Stimulated activated naive CD4-positive, alpha-beta T cell treated with Interleukin-2 at 50 U/mL for 16 hours (primary cell): ENCODE measurements at regions not wholly inside any gene's neighbourhood (a gene's known extent, or its start where the extent isn't known, plus 50 kb on each side); places are given as distances from the start of the nearest gene placed in this dataset.
"Not testable (repeated sequence)": the region's sequence is repeated elsewhere in the genome, so short reads cannot be mapped to it uniquely, and the experiment has no call there.

ENCODE experiments used
- DNase-seq: peaks from one replicate; lab custom pipeline; 2025; lab: John Stamatoyannopoulos, UW

- no peak for DNase-seq
Observed at GRCh38 chr1:188170935-188171334, 1342.2 kb downstream of the PLA2G4A start.

- not testable (repeated sequence) for DNase-seq
Observed at GRCh38 chr1:188182063-188182462, 1353.3 kb downstream of the PLA2G4A start.

- DNase-seq: no peak
Observed at GRCh38 chr1:188188317-188188716, 1359.6 kb downstream of the PLA2G4A start.

- no peak for DNase-seq
Observed at GRCh38 chr1:188194916-188195315, 1366.2 kb downstream of the PLA2G4A start.

GRCh38 chr1:188218289-188218688, 1389.5 kb downstream of the PLA2G4A start:
- DNase-seq: no peak

- DNase-seq: no peak
Observed at GRCh38 chr1:188220051-188220450, 1391.3 kb downstream of the PLA2G4A start.

GRCh38 chr1:188224263-188224662, 1395.5 kb downstream of the PLA2G4A start:
- DNase-seq: no peak

GRCh38 chr1:188225975-188226374, 1397.2 kb downstream of the PLA2G4A start:
- no peak for DNase-seq

- no peak for DNase-seq
Observed at GRCh38 chr1:188228623-188229022, 1399.9 kb downstream of the PLA2G4A start.

- no peak for DNase-seq
Observed at GRCh38 chr1:188237573-188238348, 1409.0 kb downstream of the PLA2G4A start.

GRCh38 chr1:188240772-188241406, 1412.1 kb downstream of the PLA2G4A start:
- DNase-seq: no peak

GRCh38 chr1:188241629-188242028, 1412.9 kb downstream of the PLA2G4A start:
- DNase-seq: no peak

GRCh38 chr1:188243456-188243855, 1414.7 kb downstream of the PLA2G4A start:
- no peak for DNase-seq

- no peak for DNase-seq
Observed at GRCh38 chr1:188244681-188245080, 1415.9 kb downstream of the PLA2G4A start.

GRCh38 chr1:188247255-188247654, 1418.5 kb downstream of the PLA2G4A start:
- DNase-seq: no peak

- no peak for DNase-seq
Observed at GRCh38 chr1:188249811-188250210, 1421.1 kb downstream of the PLA2G4A start.

- DNase-seq: no peak
Observed at GRCh38 chr1:188251036-188251435, 1422.3 kb downstream of the PLA2G4A start.

GRCh38 chr1:188261849-188262248, 1433.1 kb downstream of the PLA2G4A start:
- no peak for DNase-seq

- no peak for DNase-seq
Observed at GRCh38 chr1:188269956-188270355, 1441.2 kb downstream of the PLA2G4A start.

- DNase-seq: no peak
Observed at GRCh38 chr1:188270497-188270896, 1441.7 kb downstream of the PLA2G4A start.

- no peak for DNase-seq
Observed at GRCh38 chr1:188277771-188278170, 1449.0 kb downstream of the PLA2G4A start.

GRCh38 chr1:188281921-188282320, 1453.2 kb downstream of the PLA2G4A start:
- no peak for DNase-seq

GRCh38 chr1:188295157-188295556, 1466.4 kb downstream of the PLA2G4A start:
- no peak for DNase-seq

GRCh38 chr1:188302746-188303145, 1474.0 kb downstream of the PLA2G4A start:
- DNase-seq: no peak
